Mesenchymal stem cell (in vitro differentiated cells and primary cell): ENCODE measurements at regions not wholly inside any gene's neighbourhood (a gene's known extent, or its start where the extent isn't known, plus 50 kb on each side); places are given as distances from the start of the nearest gene placed in this dataset.

Experiments
- DNase-seq: peaks from one replicate; pipeline ENCODE4 v3.0.0-alpha.2; 2013
- H2AFZ ChIP-seq: one replicate; pipeline ENCODE4 v1.6.1; 2013; ENCODE audit warnings: low read depth, mild to moderate bottlenecking, control low read depth, inconsistent platforms, low read length, moderate library complexity
- H2AK5ac ChIP-seq: 2 replicates; pipeline ENCODE4 v1.6.1; 2013; ENCODE audit warnings: low read length, moderate library complexity, mild to moderate bottlenecking, inconsistent platforms; ENCODE audit not compliant: severe bottlenecking
- H2BK120ac ChIP-seq: one replicate; pipeline ENCODE4 v1.6.1; 2013; ENCODE audit warnings: low read depth, mild to moderate bottlenecking, inconsistent platforms, low read length, moderate library complexity
- H2BK12ac ChIP-seq, 2 experiments: one replicate each; pipeline ENCODE4 v1.6.1; 2013; ENCODE audit warnings: inconsistent platforms in 2 of 2, low read length in 2 of 2, mild to moderate bottlenecking in 2 of 2, moderate library complexity in 2 of 2, control low read depth in 1 of 2
- H2BK15ac ChIP-seq: one replicate; pipeline ENCODE4 v1.6.1; 2013; ENCODE audit warnings: mild to moderate bottlenecking, low read depth, inconsistent platforms; ENCODE audit not compliant: poor library complexity, severe bottlenecking
- H2BK5ac ChIP-seq: 2 replicates; pipeline ENCODE4 v1.6.1; 2013; ENCODE audit warnings: low read depth, mild to moderate bottlenecking, low read length, control low read depth, inconsistent platforms; ENCODE audit not compliant: poor library complexity, severe bottlenecking
- H3K14ac ChIP-seq, 2 experiments: one replicate each; pipeline ENCODE4 v1.6.1; 2013; ENCODE audit warnings: inconsistent platforms in 2 of 2, low read length in 2 of 2, control low read depth in 1 of 2, mild to moderate bottlenecking in 1 of 2, moderate library complexity in 1 of 2
- H3K18ac ChIP-seq, 2 experiments: one replicate each; pipeline ENCODE4 v1.6.1; 2013; ENCODE audit warnings: inconsistent platforms in 2 of 2, low read length in 2 of 2, control low read depth in 1 of 2, low read depth in 1 of 2, mild to moderate bottlenecking in 1 of 2
- H3K23ac ChIP-seq, 2 experiments: one replicate each; pipeline ENCODE4 v1.6.1; 2013; ENCODE audit warnings: inconsistent platforms in 2 of 2, low read length in 2 of 2, mild to moderate bottlenecking in 2 of 2, moderate library complexity in 2 of 2, control low read depth in 1 of 2
- H3K27ac ChIP-seq: 2 replicates; pipeline ENCODE4 v1.5.1; 2013; ENCODE audit warnings: mild to moderate bottlenecking, moderate library complexity, low read length, control low read depth, inconsistent platforms; ENCODE audit not compliant: poor library complexity, severe bottlenecking
- H3K27me3 ChIP-seq, 2 experiments: 2 replicates each; pipeline versions ENCODE4 v1.6.1 to v1.7.0; 2013; ENCODE audit warnings: low read length in 2 of 2, mild to moderate bottlenecking in 2 of 2, moderate library complexity in 2 of 2, control low read depth in 1 of 2, inconsistent platforms in 1 of 2; ENCODE audit not compliant: control insufficient read depth in 1 of 2, insufficient read depth in 1 of 2
- H3K36me3 ChIP-seq, 2 experiments: 2 replicates each; pipeline versions ENCODE4 v1.6.1 to v1.7.0; 2013; ENCODE audit warnings: low read length in 2 of 2, control low read depth in 1 of 2, inconsistent platforms in 1 of 2, low read depth in 1 of 2, mild to moderate bottlenecking in 1 of 2; ENCODE audit not compliant: insufficient read depth in 2 of 2, control insufficient read depth in 1 of 2
- H3K4ac ChIP-seq, 2 experiments: one replicate each; pipeline ENCODE4 v1.6.1; 2013; ENCODE audit warnings: inconsistent platforms in 2 of 2, low read length in 2 of 2, mild to moderate bottlenecking in 2 of 2, moderate library complexity in 2 of 2, control low read depth in 1 of 2, low read depth in 1 of 2
- H3K4me1 ChIP-seq: 2 replicates; pipeline ENCODE4 v1.6.1; 2013; ENCODE audit warnings: low read depth, low read length, control low read depth; ENCODE audit not compliant: control insufficient read depth, insufficient read depth
- H3K4me2 ChIP-seq: 2 replicates; pipeline ENCODE4 v1.6.1; 2013; ENCODE audit warnings: low read length, mild to moderate bottlenecking, inconsistent platforms; ENCODE audit not compliant: poor library complexity, severe bottlenecking
- H3K4me3 ChIP-seq, 2 experiments: 2 replicates each; pipeline versions ENCODE4 v1.5.1 to v1.7.0; 2013; ENCODE audit warnings: low read length in 2 of 2, mild to moderate bottlenecking in 2 of 2, control low read depth in 1 of 2, low read depth in 1 of 2; ENCODE audit not compliant: insufficient read depth in 1 of 2
- H3K79me1 ChIP-seq: replicated peaks from 2 replicates; pipeline ENCODE4 v1.6.1; 2013; ENCODE audit warnings: mild to moderate bottlenecking, control low read depth, low read length, inconsistent platforms; ENCODE audit not compliant: poor library complexity, severe bottlenecking
- H3K9ac ChIP-seq: 2 replicates; pipeline ENCODE4 v1.7.0; 2013; ENCODE audit warnings: mild to moderate bottlenecking, low read length, moderate library complexity
- H3K9me3 ChIP-seq: 2 replicates; pipeline ENCODE4 v1.7.0; 2013; ENCODE audit warnings: mild to moderate bottlenecking, low read length; ENCODE audit not compliant: control insufficient read depth
- H4K8ac ChIP-seq: one replicate; pipeline ENCODE4 v1.6.1; 2013; ENCODE audit warnings: inconsistent platforms, mild to moderate bottlenecking, low read length, moderate library complexity
- H4K91ac ChIP-seq: one replicate; pipeline ENCODE4 v1.6.1; 2013; ENCODE audit warnings: mild to moderate bottlenecking, low read length, inconsistent platforms
- WGBS: methylation state at CpG from one replicate; pipeline ENCODE4 v1.1.7; 2013; ENCODE audit warnings: mixed read lengths; 5-methylcytosine and 5-hydroxymethylcytosine counted together

GRCh38 chr16:77613095-77613494 lies 109.2 kb upstream of the NUDT7 start:
- WGBS, result 80% methylated on average over 2 of the region's 2 CpGs
- Histone ChIP-seq H3K9me3 (no peaks in the 10 kb centered on the region), H3K18ac (no peak overlapping the region), H3K79me1 (no peaks in the 10 kb centered on the region), H3K27me3 (no peaks in the 10 kb centered on the region), H3K4me2 (no peak overlapping the region), H3K9ac (peak overlapping the region; percentile 23), H2AK5ac (no peak overlapping the region), H4K91ac (no peak overlapping the region), H2BK15ac (no peak overlapping the region), H3K14ac (no peak overlapping the region), H3K23ac (no peak overlapping the region), H3K4me3 (no peak overlapping the region), H3K27ac (no peak overlapping the region), H3K4me1 (no peaks in the 10 kb centered on the region), H3K36me3 (no peaks in the 10 kb centered on the region), H3K4ac (no peak overlapping the region), H4K8ac (no peak overlapping the region), H2BK5ac (no peak overlapping the region), H2AFZ (no peak overlapping the region), H2BK120ac (no peak overlapping the region), H2BK12ac (no peak overlapping the region)
- no peak for DNase-seq

GRCh38 chr16:77617553-77617952 lies 104.8 kb upstream of the NUDT7 start:
- Histone ChIP-seq H3K4me3 (no peak overlapping the region), H2BK12ac (no peak overlapping the region), H3K9me3 (no peaks in the 10 kb centered on the region), H3K27me3 (no peaks in the 10 kb centered on the region), H3K9ac (no peak overlapping the region), H3K27ac (no peak overlapping the region), H3K36me3 (no peaks in the 10 kb centered on the region), H3K18ac (no peak overlapping the region), H4K91ac (no peak overlapping the region), H3K23ac (no peak overlapping the region), H3K14ac (no peak overlapping the region), H3K4ac (no peak overlapping the region), H3K4me1 (no peaks in the 10 kb centered on the region), H2BK5ac (no peak overlapping the region), H2AK5ac (no peak overlapping the region), H2BK15ac (no peak overlapping the region), H3K4me2 (no peak overlapping the region), H3K79me1 (no peaks in the 10 kb centered on the region), H2BK120ac (no peak overlapping the region), H2AFZ (no peak overlapping the region), H4K8ac (no peak overlapping the region)
- DNase-seq, result no peak
- 75% methylated on average over 2 of the region's 3 CpGs for WGBS

GRCh38 chr16:77617996-77618395 lies 104.3 kb upstream of the NUDT7 start:
- DNase-seq, result no peak
- no peaks in the 10 kb centered on the region for H3K27me3 ChIP-seq
- no peaks in the 10 kb centered on the region for H3K9me3 ChIP-seq
- no peak overlapping the region for H4K8ac ChIP-seq
- no peaks in the 10 kb centered on the region for H3K36me3 ChIP-seq
- H4K91ac ChIP-seq, result no peak overlapping the region
- no peak overlapping the region for H3K9ac ChIP-seq
- no peak overlapping the region for H2BK120ac ChIP-seq
- H2BK15ac ChIP-seq, result no peak overlapping the region
- H3K27ac ChIP-seq, result no peak overlapping the region
- H2BK12ac ChIP-seq, result no peak overlapping the region
- H2BK5ac ChIP-seq, result no peak overlapping the region
- H3K4me2 ChIP-seq, result no peak overlapping the region
- peak overlapping the region in 1 of 2 experiments; percentile 55 for H3K14ac ChIP-seq
- 69% methylated on average over 2 of the region's 5 CpGs for WGBS
- no peak overlapping the region for H3K23ac ChIP-seq
- no peak overlapping the region for H3K4me3 ChIP-seq
- no peak overlapping the region for H3K4ac ChIP-seq
- no peak overlapping the region for H3K18ac ChIP-seq
- no peaks in the 10 kb centered on the region for H3K79me1 ChIP-seq
- H2AK5ac ChIP-seq, result no peak overlapping the region
- no peak overlapping the region for H2AFZ ChIP-seq
- no peaks in the 10 kb centered on the region for H3K4me1 ChIP-seq

- no peak overlapping the region for H3K4me2 ChIP-seq
- H2BK15ac ChIP-seq, result no peak overlapping the region
- no peak overlapping the region for H2AK5ac ChIP-seq
- no peak overlapping the region for H2AFZ ChIP-seq
- H3K79me1 ChIP-seq, result no peaks in the 10 kb centered on the region
- no peak overlapping the region for H4K91ac ChIP-seq
- no peak overlapping the region for H2BK120ac ChIP-seq
- H3K4me3 ChIP-seq, result no peak overlapping the region
- WGBS, result 72% methylated on average over 3 of the region's 5 CpGs
- no peak overlapping the region for H3K14ac ChIP-seq
- no peaks in the 10 kb centered on the region for H3K9me3 ChIP-seq
- no peak overlapping the region for H3K23ac ChIP-seq
- H3K27ac ChIP-seq, result no peak overlapping the region
- no peak overlapping the region for H3K4ac ChIP-seq
- H3K18ac ChIP-seq, result no peak overlapping the region
- no peaks in the 10 kb centered on the region for H3K36me3 ChIP-seq
- no peaks in the 10 kb centered on the region for H3K27me3 ChIP-seq
- H4K8ac ChIP-seq, result no peak overlapping the region
- no peak overlapping the region for H2BK12ac ChIP-seq
- no peak for DNase-seq
- no peak overlapping the region for H3K9ac ChIP-seq
- H3K4me1 ChIP-seq, result no peaks in the 10 kb centered on the region
- no peak overlapping the region for H2BK5ac ChIP-seq
Measured at GRCh38 chr16:77618951-77619350, 103.4 kb upstream of the NUDT7 start.
